Endothelial cell (in vitro differentiated cells): ENCODE measurements at regions not wholly inside any gene's neighbourhood (a gene's known extent, or its start where the extent isn't known, plus 50 kb on each side); places are given as distances from the start of the nearest gene placed in this dataset.

Source experiments
- DNase-seq: peaks from one replicate; pipeline ENCODE4 v3.0.0; 2021; ENCODE audit warnings: low spot score
- H3K27ac Mint-ChIP-seq: one replicate; pipeline ENCODE4 v1.8.0; 2021; ENCODE audit warnings: mixed read lengths, inconsistent platforms; ENCODE audit not compliant: unreplicated experiment
- H3K27me3 Mint-ChIP-seq: one replicate; pipeline ENCODE4 v1.8.0; 2021; ENCODE audit warnings: mild to moderate bottlenecking, moderate library complexity, mixed read lengths, inconsistent platforms; ENCODE audit not compliant: unreplicated experiment
- H3K36me3 Mint-ChIP-seq: one replicate; pipeline ENCODE4 v1.8.0; 2021; ENCODE audit warnings: mild to moderate bottlenecking, low read depth, mixed read lengths, inconsistent platforms; ENCODE audit not compliant: unreplicated experiment
- H3K4me1 Mint-ChIP-seq: one replicate; pipeline ENCODE4 v1.8.0; 2021; ENCODE audit warnings: mild to moderate bottlenecking, mixed read lengths, inconsistent platforms; ENCODE audit not compliant: unreplicated experiment
- H3K4me3 Mint-ChIP-seq: one replicate; pipeline ENCODE4 v1.8.0; 2021; ENCODE audit warnings: mild to moderate bottlenecking, mixed read lengths, inconsistent platforms; ENCODE audit not compliant: unreplicated experiment
- H3K9me3 Mint-ChIP-seq: one replicate; pipeline ENCODE4 v1.8.0; 2021; ENCODE audit warnings: mixed read lengths, inconsistent platforms; ENCODE audit not compliant: unreplicated experiment
- CTCF ChIP-seq: fragments of 200-600 bp; sonication (generic); IDR thresholded peaks from one replicate; pipeline ENCODE4 v1.5.0; 2021; ENCODE audit warnings: antibody characterized with exemption; ENCODE audit not compliant: unreplicated experiment

- Mint-ChIP-seq H3K36me3 (no peaks in the 10 kb centered on the region), H3K4me1 (no peaks in the 10 kb centered on the region), H3K9me3 (no peaks in the 10 kb centered on the region), H3K27me3 (peaks cover 7% of the 10 kb centered on the region), H3K4me3 (no peak overlapping the region), H3K27ac (no peak overlapping the region)
- TF ChIP-seq CTCF: no peak
- no peak for DNase-seq
These were observed 93.7 kb upstream of the MYCN start for GRCh38 chr2:15846626-15847025.

GRCh38 chr2:15850534-15850933, 89.8 kb upstream of the MYCN start:
- no peaks in the 10 kb centered on the region for H3K36me3 Mint-ChIP-seq
- no peaks in the 10 kb centered on the region for H3K4me1 Mint-ChIP-seq
- peaks cover 4% of the 10 kb centered on the region for H3K27me3 Mint-ChIP-seq
- no peak for TF ChIP-seq CTCF
- no peak for DNase-seq
- no peak overlapping the region for H3K27ac Mint-ChIP-seq
- H3K4me3 Mint-ChIP-seq: no peak overlapping the region
- no peaks in the 10 kb centered on the region for H3K9me3 Mint-ChIP-seq

GRCh38 chr2:15851076-15851693, 89.2 kb upstream of the MYCN start:
- Mint-ChIP-seq H3K36me3 (no peaks in the 10 kb centered on the region), H3K27ac (no peak overlapping the region), H3K4me1 (no peaks in the 10 kb centered on the region), H3K27me3 (peaks cover 4% of the 10 kb centered on the region), H3K4me3 (no peak overlapping the region), H3K9me3 (no peaks in the 10 kb centered on the region)
- no peak for TF ChIP-seq CTCF
- no peak for DNase-seq

- no peak overlapping the region for H3K4me3 Mint-ChIP-seq
- TF ChIP-seq CTCF: no peak
These were observed 87.5 kb upstream of the MYCN start for GRCh38 chr2:15852811-15853210.

GRCh38 chr2:15853903-15854302, 86.4 kb upstream of the MYCN start:
- Mint-ChIP-seq H3K4me1 (no peaks in the 10 kb centered on the region), H3K4me3 (no peak overlapping the region), H3K27me3 (no peaks in the 10 kb centered on the region), H3K27ac (no peak overlapping the region), H3K9me3 (no peaks in the 10 kb centered on the region), H3K36me3 (no peaks in the 10 kb centered on the region)
- DNase-seq: no peak
- no peak for TF ChIP-seq CTCF

More at GRCh38 chr2:15852811-15853210, 87.5 kb upstream of the MYCN start:
- Mint-ChIP-seq H3K36me3 (no peaks in the 10 kb centered on the region), H3K27me3 (no peaks in the 10 kb centered on the region), H3K27ac (no peak overlapping the region), H3K9me3 (no peaks in the 10 kb centered on the region), H3K4me1 (no peaks in the 10 kb centered on the region)
- no peak for DNase-seq
